ENCODE measurements at regions not wholly inside any gene's neighbourhood (a gene's known extent, or its start where the extent isn't known, plus 50 kb on each side); places are given as distances from the start of the nearest gene placed in this dataset.

DNA sequence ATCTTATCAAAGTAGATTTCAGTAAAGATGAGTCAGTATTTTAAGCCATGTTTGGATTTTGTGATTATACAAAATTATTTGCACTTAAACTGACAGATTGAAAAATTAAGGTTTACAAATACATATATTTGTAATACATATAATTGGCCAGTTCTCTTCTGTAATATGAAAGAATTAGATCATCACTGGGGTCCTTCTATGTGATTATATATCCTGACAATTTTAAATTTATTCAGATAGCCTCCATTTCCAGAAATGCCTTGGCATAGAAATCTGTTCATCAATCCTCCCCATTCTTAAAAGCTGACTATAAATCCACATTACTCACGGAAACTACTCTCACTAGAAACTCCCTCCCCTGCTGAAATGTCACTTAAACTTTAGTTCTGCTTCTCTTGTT, 280.4 kb upstream of the ANXA10 start:
- H3K9me3 ChIP-seq = peaks cover 0 to 34% (median 28%) of the 10 kb centered on the region in 8 donors
- TF ChIP-seq POLR2A (IDR thresholded peaks at IDR 0.05) (no peak), POLR2AphosphoS5 (IDR thresholded peaks at IDR 0.05) (no peak)
- TF ChIP-seq, protein P1, sequence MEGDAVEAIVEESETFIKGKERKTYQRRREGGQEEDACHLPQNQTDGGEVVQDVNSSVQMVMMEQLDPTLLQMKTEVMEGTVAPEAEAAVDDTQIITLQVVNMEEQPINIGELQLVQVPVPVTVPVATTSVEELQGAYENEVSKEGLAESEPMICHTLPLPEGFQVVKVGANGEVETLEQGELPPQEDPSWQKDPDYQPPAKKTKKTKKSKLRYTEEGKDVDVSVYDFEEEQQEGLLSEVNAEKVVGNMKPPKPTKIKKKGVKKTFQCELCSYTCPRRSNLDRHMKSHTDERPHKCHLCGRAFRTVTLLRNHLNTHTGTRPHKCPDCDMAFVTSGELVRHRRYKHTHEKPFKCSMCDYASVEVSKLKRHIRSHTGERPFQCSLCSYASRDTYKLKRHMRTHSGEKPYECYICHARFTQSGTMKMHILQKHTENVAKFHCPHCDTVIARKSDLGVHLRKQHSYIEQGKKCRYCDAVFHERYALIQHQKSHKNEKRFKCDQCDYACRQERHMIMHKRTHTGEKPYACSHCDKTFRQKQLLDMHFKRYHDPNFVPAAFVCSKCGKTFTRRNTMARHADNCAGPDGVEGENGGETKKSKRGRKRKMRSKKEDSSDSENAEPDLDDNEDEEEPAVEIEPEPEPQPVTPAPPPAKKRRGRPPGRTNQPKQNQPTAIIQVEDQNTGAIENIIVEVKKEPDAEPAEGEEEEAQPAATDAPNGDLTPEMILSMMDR (IDR thresholded peaks at IDR 0.05 in 8 of 11, conservative IDR thresholded peaks at IDR 0.05 in 3 of 11) = no peak
- WGBS, 5 donors = 49 to 73% (median 54%) methylated on average over 1 of the region's 1 CpG
- no peaks in the 10 kb centered on the region for H3K36me3 ChIP-seq
- H3K27me3 ChIP-seq (replicated peaks in 1 of 7) = no peaks in the 10 kb centered on the region
- DNase-seq = no peak
- no peak overlapping the region for H3K4me3 ChIP-seq
- no peaks in the 10 kb centered on the region for H3K4me1 ChIP-seq
- no peak overlapping the region for H3K27ac ChIP-seq
- intact Hi-C loops (cut with DNase I; ENCODE audit: low total_unique reads) = no loop called here

DNA sequence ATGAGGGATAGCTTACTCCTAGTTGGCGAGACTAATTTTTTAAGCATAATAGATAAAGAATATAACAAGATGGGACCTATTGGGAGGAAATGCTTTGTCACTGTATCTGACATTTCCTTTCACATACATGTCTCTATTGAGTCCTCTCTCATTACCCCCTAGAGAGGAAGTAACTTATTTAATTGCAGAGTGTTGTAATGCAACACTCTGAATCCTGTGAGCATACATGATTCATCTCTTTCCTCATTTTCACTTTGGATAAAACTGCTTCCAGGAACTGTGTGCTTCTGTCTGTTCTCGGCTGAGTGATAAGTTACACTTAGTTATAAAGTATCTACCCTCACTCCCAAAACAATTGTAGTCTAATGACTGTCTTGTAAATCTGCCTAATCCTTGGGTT, 266.1 kb upstream of the ANXA10 start:
- H3K9me3 ChIP-seq = no peaks in the 10 kb centered on the region
- no peaks in the 10 kb centered on the region for H3K4me1 ChIP-seq
- DNase-seq = no peak
- H3K36me3 ChIP-seq = no peaks in the 10 kb centered on the region
- no peak overlapping the region for H3K4me3 ChIP-seq
- TF ChIP-seq, protein P1 (IDR thresholded peaks at IDR 0.05 in 8 of 11, conservative IDR thresholded peaks at IDR 0.05 in 3 of 11) = no peak
- TF ChIP-seq POLR2AphosphoS5 (IDR thresholded peaks at IDR 0.05) = no peak
- TF ChIP-seq POLR2A (IDR thresholded peaks at IDR 0.05) = no peak
- intact Hi-C loops (cut with DNase I; ENCODE audit: low total_unique reads) = no loop called here
- H3K27ac ChIP-seq = no peak overlapping the region
- WGBS, 5 donors = 45 to 61% (median 55%) methylated on average over 2 of the region's 2 CpGs
- no peaks in the 10 kb centered on the region for H3K27me3 ChIP-seq (replicated peaks in 1 of 7)

DNA sequence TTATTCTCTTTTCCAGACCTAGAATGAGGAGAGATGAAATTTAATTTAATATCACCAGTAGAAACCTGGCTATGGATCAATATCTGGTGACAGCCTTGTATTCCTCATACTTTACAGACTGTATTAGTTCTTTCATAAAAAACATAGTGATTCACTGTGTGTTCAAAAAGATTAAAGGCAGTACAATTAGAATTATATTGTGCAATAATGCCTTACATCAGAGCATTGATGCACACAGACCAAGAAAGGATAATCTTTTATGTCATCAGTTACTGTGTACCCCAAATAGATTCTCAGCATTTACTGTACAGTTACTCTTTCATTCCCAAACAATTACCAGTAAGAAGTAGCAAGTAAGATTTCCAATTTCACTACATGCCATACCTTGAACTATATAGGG, 260.5 kb upstream of the ANXA10 start:
- no peak for TF ChIP-seq POLR2A (IDR thresholded peaks at IDR 0.05)
- no peak for TF ChIP-seq POLR2AphosphoS5 (IDR thresholded peaks at IDR 0.05)
- TF ChIP-seq, protein P1 (IDR thresholded peaks at IDR 0.05 in 8 of 11, conservative IDR thresholded peaks at IDR 0.05 in 3 of 11) = no peak
- intact Hi-C loops (cut with DNase I; ENCODE audit: low total_unique reads) = no loop called here
- no peaks in the 10 kb centered on the region for H3K27me3 ChIP-seq (replicated peaks in 1 of 7)
- no peaks in the 10 kb centered on the region for H3K36me3 ChIP-seq
- H3K9me3 ChIP-seq = no peaks in the 10 kb centered on the region
- H3K4me1 ChIP-seq = no peaks in the 10 kb centered on the region
- no peak overlapping the region for H3K4me3 ChIP-seq
- no peak overlapping the region for H3K27ac ChIP-seq
- no peak for DNase-seq

DNA sequence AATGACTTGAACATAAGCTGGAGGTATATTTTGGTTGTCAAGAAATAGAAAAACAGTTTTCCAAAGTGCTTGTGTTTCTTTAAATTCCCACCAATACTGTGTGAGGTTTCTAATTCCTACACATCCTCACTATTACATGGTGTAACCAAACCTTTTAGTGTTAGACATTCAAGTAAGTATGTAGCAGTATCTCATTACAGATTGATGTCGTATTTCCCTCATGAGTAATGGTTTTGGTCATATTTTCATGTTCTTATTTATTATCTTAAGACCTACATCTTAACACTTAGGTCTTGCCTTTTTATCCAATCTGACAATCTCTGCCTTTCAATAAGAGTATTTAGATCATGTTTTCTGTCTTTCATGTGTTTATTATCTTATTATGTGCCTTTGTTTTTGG, 253.7 kb upstream of the ANXA10 start:
- WGBS, 5 donors = 71 to 93% (median 80%) methylated on average over 1 of the region's 1 CpG
- no peaks in the 10 kb centered on the region for H3K4me1 ChIP-seq
- H3K27me3 ChIP-seq (replicated peaks in 1 of 7) = no peaks in the 10 kb centered on the region
- DNase-seq = no peak
- H3K27ac ChIP-seq = no peak overlapping the region
- H3K9me3 ChIP-seq = peaks cover 0 to 6% (median 0%) of the 10 kb centered on the region in 8 donors
- H3K4me3 ChIP-seq = no peak overlapping the region
- intact Hi-C loops (cut with DNase I; ENCODE audit: low total_unique reads) = no loop called here
- TF ChIP-seq POLR2A (IDR thresholded peaks at IDR 0.05) (no peak), POLR2AphosphoS5 (IDR thresholded peaks at IDR 0.05) (no peak)
- TF ChIP-seq, protein P1 (IDR thresholded peaks at IDR 0.05 in 8 of 11, conservative IDR thresholded peaks at IDR 0.05 in 3 of 11) = no peak
- H3K36me3 ChIP-seq = no peaks in the 10 kb centered on the region

Measured in spleen (tissue), 11 donors.